ENCODE measurements at regions not wholly inside any gene's neighbourhood (a gene's known extent, or its start where the extent isn't known, plus 50 kb on each side); places are given as distances from the start of the nearest gene placed in this dataset.
"Not testable (repeated sequence)": the region's sequence is repeated elsewhere in the genome, so short reads cannot be mapped to it uniquely, and the experiment has no call there.

- no peak for DNase-seq (ENCODE audit: low read depth in 2 of 2)
These were observed 380.3 kb downstream of the RND3 start for GRCh38 chr2:150107170-150107569.

GRCh38 chr2:150101947-150102346 lies 385.5 kb downstream of the RND3 start:
- no peak for DNase-seq (ENCODE audit: low read depth in 2 of 2)

GRCh38 chr2:150100834-150101233 lies 386.6 kb downstream of the RND3 start:
- no peak for DNase-seq (ENCODE audit: low read depth in 2 of 2)

- no peak for DNase-seq (ENCODE audit: low read depth in 2 of 2)
These were observed 387.1 kb downstream of the RND3 start for GRCh38 chr2:150100336-150100735.

- DNase-seq (ENCODE audit: low read depth in 2 of 2): no peak
These were observed 387.7 kb downstream of the RND3 start for GRCh38 chr2:150099805-150100204.

- no peak for DNase-seq (ENCODE audit: low read depth in 2 of 2)
These were observed 389.5 kb downstream of the RND3 start for GRCh38 chr2:150097901-150098531.

GRCh38 chr2:150097402-150097801 lies 390.1 kb downstream of the RND3 start:
- DNase-seq (ENCODE audit: low read depth in 2 of 2): no peak

- DNase-seq (ENCODE audit: low read depth in 2 of 2): no peak
These were observed 391.9 kb downstream of the RND3 start for GRCh38 chr2:150095361-150096095.

- no peak for DNase-seq (ENCODE audit: low read depth in 2 of 2)
These were observed 395.6 kb downstream of the RND3 start for GRCh38 chr2:150091846-150092245.

- DNase-seq (ENCODE audit: low read depth in 2 of 2): no peak
These were observed 397.4 kb downstream of the RND3 start for GRCh38 chr2:150090031-150090430.

- DNase-seq (ENCODE audit: low read depth in 2 of 2): no peak
These were observed 398.9 kb downstream of the RND3 start for GRCh38 chr2:150088538-150088937.

GRCh38 chr2:150085478-150085877 lies 402.0 kb downstream of the RND3 start:
- no peak for DNase-seq (ENCODE audit: low read depth in 2 of 2)

GRCh38 chr2:150081775-150082481 lies 405.5 kb downstream of the RND3 start:
- no peak for DNase-seq (ENCODE audit: low read depth in 2 of 2)

- peak in 1 of 2 experiments; percentile 47 for DNase-seq (ENCODE audit: low read depth in 2 of 2)
These were observed 411.2 kb downstream of the RND3 start for GRCh38 chr2:150076281-150076680.

GRCh38 chr2:150075831-150076230 lies 411.6 kb downstream of the RND3 start:
- DNase-seq (ENCODE audit: low read depth in 2 of 2): peak in 1 of 2 experiments; percentile 35

- no peak for DNase-seq (ENCODE audit: low read depth in 2 of 2)
These were observed 421.0 kb downstream of the RND3 start for GRCh38 chr2:150066490-150066889.

GRCh38 chr2:150063931-150064548 lies 423.4 kb downstream of the RND3 start:
- DNase-seq (ENCODE audit: low read depth in 2 of 2): no peak

GRCh38 chr2:150063432-150063889 lies 424.0 kb downstream of the RND3 start:
- peak; percentile 73 to 81 for DNase-seq (ENCODE audit: low read depth in 2 of 2)

- DNase-seq (ENCODE audit: low read depth in 2 of 2): no peak
These were observed 425.1 kb downstream of the RND3 start for GRCh38 chr2:150062416-150062815.

GRCh38 chr2:150060341-150060740 lies 427.1 kb downstream of the RND3 start:
- no peak for DNase-seq (ENCODE audit: low read depth in 2 of 2)

- DNase-seq (ENCODE audit: low read depth in 2 of 2): not testable (repeated sequence)
These were observed 427.8 kb downstream of the RND3 start for GRCh38 chr2:150059676-150060075.

- no peak for DNase-seq (ENCODE audit: low read depth in 2 of 2)
These were observed 435.0 kb downstream of the RND3 start for GRCh38 chr2:150052457-150052856.
